Liver (tissue), 7 donors: ENCODE measurements at regions not wholly inside any gene's neighbourhood (a gene's known extent, or its start where the extent isn't known, plus 50 kb on each side); places are given as distances from the start of the nearest gene placed in this dataset.

Source experiments
- DNase-seq: peaks from one replicate; pipeline ENCODE4 v3.0.0-alpha.2; 2017; ENCODE audit warnings: low spot score
- H3K27ac ChIP-seq, 2 donors: one replicate each; pipeline ENCODE4 v1.7.0; 2013; ENCODE audit warnings: inconsistent platforms in 2 of 2, low read length in 2 of 2, control low read depth in 1 of 2, low read depth in 1 of 2, mild to moderate bottlenecking in 1 of 2
- H3K27me3 ChIP-seq, 4 donors: one replicate each; pipeline versions ENCODE4 v1.6.1 to v1.7.0; 2013; ENCODE audit warnings: low read length in 3 of 4, inconsistent platforms in 1 of 4, mild to moderate bottlenecking in 1 of 4, moderate library complexity in 1 of 4; ENCODE audit not compliant: control insufficient read depth in 4 of 4, insufficient read depth in 4 of 4
- H3K36me3 ChIP-seq, 4 donors: one replicate each; pipeline versions ENCODE4 v1.6.1 to v1.7.0; 2013; ENCODE audit warnings: low read length in 3 of 4, mild to moderate bottlenecking in 3 of 4, low read depth in 1 of 4, moderate library complexity in 1 of 4; ENCODE audit not compliant: control insufficient read depth in 4 of 4, insufficient read depth in 3 of 4
- H3K4me1 ChIP-seq, 4 donors: one replicate each; pipeline versions ENCODE4 v1.6.1 to v1.7.0; 2013; ENCODE audit warnings: low read length in 3 of 4, mild to moderate bottlenecking in 3 of 4, moderate library complexity in 1 of 4; ENCODE audit not compliant: control insufficient read depth in 4 of 4, insufficient read depth in 4 of 4
- H3K4me3 ChIP-seq, 3 donors: one replicate each; pipeline versions ENCODE4 v1.6.1 to v1.7.0; 2013; ENCODE audit warnings: low read length in 3 of 3, control low read depth in 1 of 3, low read depth in 1 of 3, mild to moderate bottlenecking in 1 of 3
- H3K9ac ChIP-seq, 2 donors: one replicate each; pipeline ENCODE4 v1.7.0; 2013; ENCODE audit warnings: low read length in 2 of 2, mild to moderate bottlenecking in 2 of 2, moderate library complexity in 2 of 2, control low read depth in 1 of 2, low read depth in 1 of 2
- H3K9me3 ChIP-seq, 4 donors: one replicate each; pipeline versions ENCODE4 v1.6.1 to v1.7.0; 2013; ENCODE audit warnings: low read length in 3 of 4; ENCODE audit not compliant: control insufficient read depth in 4 of 4
- EGR1 ChIP-seq, 2 donors: IDR thresholded peaks; 2 replicates each; pipeline ENCODE4 v1.6.1; 2016 to 2018; ENCODE audit warnings: antibody characterized with exemption in 2 of 2, low read depth in 2 of 2
- FOXA1 ChIP-seq: IDR thresholded peaks from 2 replicates; pipeline ENCODE4 v1.6.1; 2016; ENCODE audit warnings: antibody characterized with exemption
- FOXA2 ChIP-seq: IDR thresholded peaks from 2 replicates; pipeline ENCODE4 v1.6.1; 2016; ENCODE audit warnings: antibody characterized with exemption
- GABPA ChIP-seq, 2 donors: IDR thresholded peaks in 1 of 2; conservative IDR thresholded peaks in 1 of 2; 2 replicates each; pipeline ENCODE4 v1.6.1; 2016; ENCODE audit warnings: antibody characterized with exemption in 2 of 2, mild to moderate bottlenecking in 1 of 2, moderate library complexity in 1 of 2
- HNF4A ChIP-seq, 2 donors: conservative IDR thresholded peaks; 2 replicates each; pipeline ENCODE4 v1.6.1; 2016; ENCODE audit warnings: antibody characterized with exemption in 2 of 2, mild to moderate bottlenecking in 2 of 2
- HNF4G ChIP-seq: IDR thresholded peaks from 2 replicates; pipeline ENCODE4 v1.6.1; 2016; ENCODE audit warnings: antibody characterized with exemption
- JUND ChIP-seq, 2 donors: IDR thresholded peaks; 2 replicates each; pipeline ENCODE4 v1.6.1; 2016; ENCODE audit warnings: antibody characterized with exemption in 2 of 2
- NR2F2 ChIP-seq: IDR thresholded peaks from 2 replicates; pipeline ENCODE4 v1.6.1; 2016; ENCODE audit warnings: antibody characterized with exemption
- RAD21 ChIP-seq, 2 donors: IDR thresholded peaks; 2 replicates each; pipeline ENCODE4 v1.6.1; 2016; ENCODE audit warnings: antibody characterized with exemption in 2 of 2, mild to moderate bottlenecking in 2 of 2
- RXRA ChIP-seq, 2 donors: IDR thresholded peaks; 2 replicates each; pipeline ENCODE4 v1.6.1; 2017 to 2018; ENCODE audit warnings: antibody characterized with exemption in 2 of 2, mild to moderate bottlenecking in 1 of 2
- SP1 ChIP-seq: IDR thresholded peaks from 2 replicates; pipeline ENCODE4 v1.6.1; 2018; ENCODE audit warnings: antibody characterized with exemption, mild to moderate bottlenecking
- TAF1 ChIP-seq: conservative IDR thresholded peaks from 2 replicates; pipeline ENCODE4 v1.6.1; 2016; ENCODE audit warnings: antibody characterized with exemption, mild to moderate bottlenecking
- YY1 ChIP-seq: IDR thresholded peaks from 2 replicates; pipeline ENCODE4 v1.6.1; 2016; ENCODE audit warnings: antibody characterized with exemption, mild to moderate bottlenecking
- WGBS: extraction: QIAGEN DNeasy Blood & Tissue Kit; methylation state at CpG from one replicate; pipeline ENCODE4 v1.1.7; 2013; 5-methylcytosine and 5-hydroxymethylcytosine counted together
- TF ChIP-seq, protein P1 (sequence below): IDR thresholded peaks from 2 replicates; pipeline ENCODE4 v1.6.1; 2016; ENCODE audit warnings: antibody characterized with exemption
- TF ChIP-seq, protein P2 (sequence below): IDR thresholded peaks from 2 replicates; pipeline ENCODE4 v1.6.1; 2016; ENCODE audit warnings: antibody characterized with exemption
- TF ChIP-seq, protein P3 (sequence below): IDR thresholded peaks from 2 replicates; pipeline ENCODE4 v1.6.1; 2016; ENCODE audit warnings: antibody characterized with exemption, mild to moderate bottlenecking
- donor health status: healthy.
- donor health status: healthy.
- donor health status: healthy.
- donor health status: healthy.

DNA sequence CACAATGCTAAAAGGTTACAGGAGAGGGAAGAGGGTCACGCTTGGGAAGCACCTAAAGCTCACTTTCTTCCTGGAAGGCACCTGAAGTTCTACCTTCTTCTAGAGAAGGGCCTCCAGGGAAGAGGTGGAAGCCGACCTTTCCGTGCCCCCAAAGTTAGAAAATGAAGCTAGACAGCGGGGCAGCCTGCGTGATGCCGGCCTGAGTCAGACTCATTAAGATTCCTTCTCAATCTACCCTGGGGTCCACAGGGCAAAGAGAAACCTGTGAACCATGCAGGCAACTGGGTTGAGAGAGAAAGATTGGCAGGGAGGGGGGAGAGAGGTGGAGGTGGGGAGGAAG is 54.8 kb upstream of the CCDC167 start:
- no peaks in the 10 kb centered on the region for H3K36me3 ChIP-seq
- H3K4me3 ChIP-seq, result no peak overlapping the region
- no peak for DNase-seq
- H3K9ac ChIP-seq, result no peak overlapping the region
- H3K27ac ChIP-seq, result no peak overlapping the region
- H3K9me3 ChIP-seq, result no peaks in the 10 kb centered on the region
- no peaks in the 10 kb centered on the region for H3K4me1 ChIP-seq
- no peak for TF ChIP-seq RAD21 (IDR thresholded peaks at IDR 0.05)
- WGBS, result 84% methylated on average over 6 of the region's 6 CpGs
- H3K27me3 ChIP-seq, result no peaks in the 10 kb centered on the region

DNA sequence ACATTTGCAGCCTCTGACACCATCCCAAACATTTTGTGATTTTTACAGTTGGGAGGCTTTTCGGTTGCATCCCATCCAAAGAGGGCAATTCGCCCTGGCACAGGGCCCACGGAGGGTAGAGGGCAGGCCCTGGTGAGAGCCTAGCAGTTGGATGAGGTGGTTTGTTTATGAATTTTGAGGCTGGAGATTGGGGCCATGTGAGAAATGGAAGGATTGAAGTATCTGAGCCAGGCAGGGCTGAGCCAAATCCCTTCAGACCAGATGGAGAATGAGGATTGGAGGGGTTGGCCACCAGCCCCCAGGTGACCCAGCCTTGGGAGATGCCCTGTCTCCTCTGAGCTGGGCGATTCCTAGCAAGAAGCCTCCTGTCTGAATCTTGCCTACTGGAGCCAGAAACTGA is 52.6 kb upstream of the CCDC167 start:
- Histone ChIP-seq H3K4me1 (no peaks in the 10 kb centered on the region), H3K36me3 (no peaks in the 10 kb centered on the region), H3K4me3 (no peak overlapping the region), H3K9ac (no peak overlapping the region), H3K27ac (no peak overlapping the region), H3K9me3 (no peaks in the 10 kb centered on the region), H3K27me3 (no peaks in the 10 kb centered on the region)
- WGBS, result 67% methylated on average over 4 of the region's 4 CpGs
- DNase-seq, result no peak
- TF ChIP-seq NR2F2 (no peak), YY1 (no peak), SP1 (no peak), HNF4G (no peak), FOXA2 (no peak), HNF4A (conservative IDR thresholded peaks at IDR 0.05) (no peak), JUND (IDR thresholded peaks at IDR 0.05) (no peak)

DNA sequence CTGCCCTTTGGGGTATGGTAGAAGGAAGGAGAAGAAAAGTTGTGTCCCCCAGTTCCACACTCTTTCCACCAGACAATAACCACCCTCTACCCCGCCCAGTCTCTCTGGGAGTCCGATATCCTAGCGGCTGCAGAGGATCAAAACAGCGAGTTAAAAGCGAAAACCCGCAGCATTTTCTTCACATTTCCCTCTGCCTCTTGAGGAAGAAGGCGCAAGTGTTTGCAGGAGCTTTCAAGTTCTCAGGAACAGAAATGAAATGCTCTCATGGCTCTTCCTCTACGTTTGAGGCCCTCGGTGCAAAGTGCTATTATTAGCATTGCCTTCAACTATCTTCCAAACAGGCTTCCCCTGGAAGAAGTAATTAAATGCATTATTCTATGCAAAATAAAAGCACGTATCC is 52.2 kb upstream of the CCDC167 start:
- WGBS, result 64% methylated on average over 10 of the region's 10 CpGs
- Histone ChIP-seq H3K9me3 (no peaks in the 10 kb centered on the region), H3K9ac (no peak overlapping the region), H3K27ac (no peak overlapping the region), H3K27me3 (no peaks in the 10 kb centered on the region), H3K36me3 (no peaks in the 10 kb centered on the region), H3K4me3 (no peak overlapping the region), H3K4me1 (no peaks in the 10 kb centered on the region)
- TF ChIP-seq, protein P1, sequence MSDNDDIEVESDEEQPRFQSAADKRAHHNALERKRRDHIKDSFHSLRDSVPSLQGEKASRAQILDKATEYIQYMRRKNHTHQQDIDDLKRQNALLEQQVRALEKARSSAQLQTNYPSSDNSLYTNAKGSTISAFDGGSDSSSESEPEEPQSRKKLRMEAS, result no peak
- TF ChIP-seq, protein P2, sequence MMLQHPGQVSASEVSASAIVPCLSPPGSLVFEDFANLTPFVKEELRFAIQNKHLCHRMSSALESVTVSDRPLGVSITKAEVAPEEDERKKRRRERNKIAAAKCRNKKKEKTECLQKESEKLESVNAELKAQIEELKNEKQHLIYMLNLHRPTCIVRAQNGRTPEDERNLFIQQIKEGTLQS, result no peak
- TF ChIP-seq, protein P3, sequence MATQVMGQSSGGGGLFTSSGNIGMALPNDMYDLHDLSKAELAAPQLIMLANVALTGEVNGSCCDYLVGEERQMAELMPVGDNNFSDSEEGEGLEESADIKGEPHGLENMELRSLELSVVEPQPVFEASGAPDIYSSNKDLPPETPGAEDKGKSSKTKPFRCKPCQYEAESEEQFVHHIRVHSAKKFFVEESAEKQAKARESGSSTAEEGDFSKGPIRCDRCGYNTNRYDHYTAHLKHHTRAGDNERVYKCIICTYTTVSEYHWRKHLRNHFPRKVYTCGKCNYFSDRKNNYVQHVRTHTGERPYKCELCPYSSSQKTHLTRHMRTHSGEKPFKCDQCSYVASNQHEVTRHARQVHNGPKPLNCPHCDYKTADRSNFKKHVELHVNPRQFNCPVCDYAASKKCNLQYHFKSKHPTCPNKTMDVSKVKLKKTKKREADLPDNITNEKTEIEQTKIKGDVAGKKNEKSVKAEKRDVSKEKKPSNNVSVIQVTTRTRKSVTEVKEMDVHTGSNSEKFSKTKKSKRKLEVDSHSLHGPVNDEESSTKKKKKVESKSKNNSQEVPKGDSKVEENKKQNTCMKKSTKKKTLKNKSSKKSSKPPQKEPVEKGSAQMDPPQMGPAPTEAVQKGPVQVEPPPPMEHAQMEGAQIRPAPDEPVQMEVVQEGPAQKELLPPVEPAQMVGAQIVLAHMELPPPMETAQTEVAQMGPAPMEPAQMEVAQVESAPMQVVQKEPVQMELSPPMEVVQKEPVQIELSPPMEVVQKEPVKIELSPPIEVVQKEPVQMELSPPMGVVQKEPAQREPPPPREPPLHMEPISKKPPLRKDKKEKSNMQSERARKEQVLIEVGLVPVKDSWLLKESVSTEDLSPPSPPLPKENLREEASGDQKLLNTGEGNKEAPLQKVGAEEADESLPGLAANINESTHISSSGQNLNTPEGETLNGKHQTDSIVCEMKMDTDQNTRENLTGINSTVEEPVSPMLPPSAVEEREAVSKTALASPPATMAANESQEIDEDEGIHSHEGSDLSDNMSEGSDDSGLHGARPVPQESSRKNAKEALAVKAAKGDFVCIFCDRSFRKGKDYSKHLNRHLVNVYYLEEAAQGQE, result no peak
- TF ChIP-seq FOXA1 (no peak), RXRA (IDR thresholded peaks at IDR 0.05) (no peak), TAF1 (no peak), EGR1 (IDR thresholded peaks at IDR 0.05; ENCODE audit: low read depth in 2 of 2) (no peak), GABPA (IDR thresholded peaks at IDR 0.05 in 1 of 2, conservative IDR thresholded peaks at IDR 0.05 in 1 of 2) (no peak), HNF4A (conservative IDR thresholded peaks at IDR 0.05) (no peak), SP1 (no peak)
- DNase-seq, result no peak
